ENCODE measurements at regions not wholly inside any gene's neighbourhood (a gene's known extent, or its start where the extent isn't known, plus 50 kb on each side); places are given as distances from the start of the nearest gene placed in this dataset.

DNA sequence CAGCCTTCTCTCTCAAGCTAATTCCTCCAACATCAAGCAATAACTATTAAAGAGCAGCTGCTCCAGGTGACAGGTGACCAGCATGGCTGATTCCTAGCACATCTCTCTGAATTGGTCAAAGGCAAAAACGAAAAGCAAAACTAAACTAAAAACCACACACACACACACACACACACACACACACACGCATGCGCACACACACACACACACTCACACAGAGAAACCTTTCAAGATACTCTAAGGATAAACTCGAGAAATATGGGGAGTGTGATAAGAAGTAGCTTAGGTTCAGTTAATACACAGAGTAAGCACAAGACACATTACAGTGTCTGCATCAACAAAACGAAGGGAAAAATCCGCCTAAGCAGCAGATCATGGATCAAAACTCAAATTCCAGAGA is 74.5 kb upstream of the FZD7 start:
- TF ChIP-seq, protein P1, sequence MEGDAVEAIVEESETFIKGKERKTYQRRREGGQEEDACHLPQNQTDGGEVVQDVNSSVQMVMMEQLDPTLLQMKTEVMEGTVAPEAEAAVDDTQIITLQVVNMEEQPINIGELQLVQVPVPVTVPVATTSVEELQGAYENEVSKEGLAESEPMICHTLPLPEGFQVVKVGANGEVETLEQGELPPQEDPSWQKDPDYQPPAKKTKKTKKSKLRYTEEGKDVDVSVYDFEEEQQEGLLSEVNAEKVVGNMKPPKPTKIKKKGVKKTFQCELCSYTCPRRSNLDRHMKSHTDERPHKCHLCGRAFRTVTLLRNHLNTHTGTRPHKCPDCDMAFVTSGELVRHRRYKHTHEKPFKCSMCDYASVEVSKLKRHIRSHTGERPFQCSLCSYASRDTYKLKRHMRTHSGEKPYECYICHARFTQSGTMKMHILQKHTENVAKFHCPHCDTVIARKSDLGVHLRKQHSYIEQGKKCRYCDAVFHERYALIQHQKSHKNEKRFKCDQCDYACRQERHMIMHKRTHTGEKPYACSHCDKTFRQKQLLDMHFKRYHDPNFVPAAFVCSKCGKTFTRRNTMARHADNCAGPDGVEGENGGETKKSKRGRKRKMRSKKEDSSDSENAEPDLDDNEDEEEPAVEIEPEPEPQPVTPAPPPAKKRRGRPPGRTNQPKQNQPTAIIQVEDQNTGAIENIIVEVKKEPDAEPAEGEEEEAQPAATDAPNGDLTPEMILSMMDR (IDR thresholded peaks at IDR 0.05; ENCODE audit: insufficient read depth, low read depth, low read length) = no peak
- no peak for TF ChIP-seq EZH2 (IDR thresholded peaks at IDR 0.05; ENCODE audit: insufficient read depth, low read length)

Measured in astrocyte (in vitro differentiated cells and primary cell).